Loucy (cell line): ENCODE measurements at regions not wholly inside any gene's neighbourhood (a gene's known extent, or its start where the extent isn't known, plus 50 kb on each side); places are given as distances from the start of the nearest gene placed in this dataset.

Source experiments
- H2AFZ ChIP-seq: fragments of 200-600 bp; sonication (generic); 2 replicates; pipeline ENCODE4 v1.6.0; 2016; ENCODE audit warnings: antibody characterized with exemption, mild to moderate bottlenecking, low read length, moderate library complexity
- H3F3A ChIP-seq: fragments of 200-600 bp; 2 replicates; pipeline ENCODE4 v1.6.0; 2016; ENCODE audit warnings: antibody characterized with exemption, low read depth, mild to moderate bottlenecking
- H3K27me3 ChIP-seq: fragments of 200-600 bp; sonication (generic); 2 replicates; pipeline ENCODE4 v1.6.1; 2014; ENCODE audit warnings: low read length, mild to moderate bottlenecking; ENCODE audit not compliant: insufficient read depth, poor library complexity, severe bottlenecking
- H3K36me3 ChIP-seq: fragments of 200-600 bp; sonication (generic); 2 replicates; pipeline ENCODE4 v1.6.1; 2016; ENCODE audit warnings: low read length; ENCODE audit not compliant: insufficient read depth
- H3K4me1 ChIP-seq: fragments of 200-600 bp; sonication (generic); 2 replicates; pipeline ENCODE4 v1.5.1; 2014; ENCODE audit warnings: low read length, mild to moderate bottlenecking; ENCODE audit not compliant: insufficient read depth, poor library complexity, severe bottlenecking
- H3K4me2 ChIP-seq: fragments of 200-600 bp; sonication (generic); 2 replicates; pipeline ENCODE4 v1.6.0; 2014; ENCODE audit warnings: antibody characterized with exemption, low read length, low read depth, mild to moderate bottlenecking; ENCODE audit not compliant: poor library complexity, severe bottlenecking
- H3K4me3 ChIP-seq: fragments of 200-600 bp; sonication (generic); 2 replicates; pipeline ENCODE4 v1.5.1; 2014; ENCODE audit warnings: low read length, mild to moderate bottlenecking, mixed read lengths; ENCODE audit not compliant: poor library complexity, severe bottlenecking
- H3K79me2 ChIP-seq: fragments of 200-600 bp; sonication (generic); 2 replicates; pipeline ENCODE4 v1.6.1; 2014; ENCODE audit warnings: low read length; ENCODE audit not compliant: insufficient read depth
- H3K9ac ChIP-seq: fragments of 200-600 bp; sonication (generic); 2 replicates; pipeline ENCODE4 v1.6.0; 2014; ENCODE audit warnings: mild to moderate bottlenecking, low read depth, low read length, moderate library complexity; ENCODE audit not compliant: poor library complexity, severe bottlenecking
- H3K9me2 ChIP-seq: fragments of 200-600 bp; sonication (generic); replicated peaks from 2 replicates; pipeline ENCODE4 v1.6.1; 2016; ENCODE audit warnings: low read depth, low read length, mixed read lengths
- H3K9me3 ChIP-seq: fragments of 200-600 bp; sonication (generic); 2 replicates; pipeline ENCODE4 v1.6.1; 2014; ENCODE audit warnings: mild to moderate bottlenecking, antibody characterized with exemption, low read length, low read depth; ENCODE audit not compliant: insufficient read depth
- H4K20me1 ChIP-seq: fragments of 200-600 bp; sonication (generic); 2 replicates; pipeline ENCODE4 v1.6.0; 2014; ENCODE audit warnings: antibody characterized with exemption, low read length, mild to moderate bottlenecking; ENCODE audit not compliant: insufficient read depth, poor library complexity, severe bottlenecking
- EZH2phosphoT487 ChIP-seq: fragments of 200-600 bp; IDR thresholded peaks from 2 replicates; pipeline ENCODE4 v1.6.1; 2018; ENCODE audit warnings: antibody characterized with exemption, mild to moderate bottlenecking, moderate library complexity, borderline replicate concordance
- TF ChIP-seq, protein P1 (sequence below): fragments of 200-600 bp; sonication (generic); conservative IDR thresholded peaks from 2 replicates; pipeline ENCODE4 v1.5.1; 2014; ENCODE audit warnings: mild to moderate bottlenecking, antibody characterized with exemption, low read length

DNA sequence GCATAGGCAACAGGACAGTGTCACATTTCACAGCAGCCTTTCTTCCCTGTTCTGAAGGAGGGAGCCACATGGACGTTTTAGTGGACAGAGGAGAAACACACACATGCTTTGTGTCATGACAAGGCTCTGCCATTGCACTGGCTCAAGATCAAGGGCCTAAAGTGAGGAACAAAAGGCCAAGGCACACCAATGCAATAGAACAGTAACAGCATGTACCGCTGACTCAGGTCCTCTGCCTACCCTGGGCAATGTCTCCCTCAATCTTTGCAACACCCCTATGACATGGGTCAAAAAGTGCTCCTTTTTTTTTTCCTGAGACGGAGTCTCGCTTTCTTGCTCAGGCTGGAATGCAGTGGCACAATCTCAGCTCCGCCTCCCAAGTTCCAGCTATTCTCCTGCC lies 57.8 kb upstream of the SDK1 start:
- no peak overlapping the region for H3K4me2 ChIP-seq
- no peaks in the 10 kb centered on the region for H3K4me1 ChIP-seq
- H4K20me1 ChIP-seq, result no peaks in the 10 kb centered on the region
- no peak overlapping the region for H3K9ac ChIP-seq
- H3K79me2 ChIP-seq, result no peaks in the 10 kb centered on the region
- no peaks in the 10 kb centered on the region for H3F3A ChIP-seq
- no peaks in the 10 kb centered on the region for H3K9me2 ChIP-seq
- TF ChIP-seq EZH2phosphoT487, result no peak
- TF ChIP-seq, protein P1, sequence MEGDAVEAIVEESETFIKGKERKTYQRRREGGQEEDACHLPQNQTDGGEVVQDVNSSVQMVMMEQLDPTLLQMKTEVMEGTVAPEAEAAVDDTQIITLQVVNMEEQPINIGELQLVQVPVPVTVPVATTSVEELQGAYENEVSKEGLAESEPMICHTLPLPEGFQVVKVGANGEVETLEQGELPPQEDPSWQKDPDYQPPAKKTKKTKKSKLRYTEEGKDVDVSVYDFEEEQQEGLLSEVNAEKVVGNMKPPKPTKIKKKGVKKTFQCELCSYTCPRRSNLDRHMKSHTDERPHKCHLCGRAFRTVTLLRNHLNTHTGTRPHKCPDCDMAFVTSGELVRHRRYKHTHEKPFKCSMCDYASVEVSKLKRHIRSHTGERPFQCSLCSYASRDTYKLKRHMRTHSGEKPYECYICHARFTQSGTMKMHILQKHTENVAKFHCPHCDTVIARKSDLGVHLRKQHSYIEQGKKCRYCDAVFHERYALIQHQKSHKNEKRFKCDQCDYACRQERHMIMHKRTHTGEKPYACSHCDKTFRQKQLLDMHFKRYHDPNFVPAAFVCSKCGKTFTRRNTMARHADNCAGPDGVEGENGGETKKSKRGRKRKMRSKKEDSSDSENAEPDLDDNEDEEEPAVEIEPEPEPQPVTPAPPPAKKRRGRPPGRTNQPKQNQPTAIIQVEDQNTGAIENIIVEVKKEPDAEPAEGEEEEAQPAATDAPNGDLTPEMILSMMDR, result no peak
- H3K27me3 ChIP-seq, result no peaks in the 10 kb centered on the region
- H3K9me3 ChIP-seq, result no peaks in the 10 kb centered on the region
- no peak overlapping the region for H3K4me3 ChIP-seq
- H3K36me3 ChIP-seq, result no peaks in the 10 kb centered on the region
- H2AFZ ChIP-seq, result no peak overlapping the region

DNA sequence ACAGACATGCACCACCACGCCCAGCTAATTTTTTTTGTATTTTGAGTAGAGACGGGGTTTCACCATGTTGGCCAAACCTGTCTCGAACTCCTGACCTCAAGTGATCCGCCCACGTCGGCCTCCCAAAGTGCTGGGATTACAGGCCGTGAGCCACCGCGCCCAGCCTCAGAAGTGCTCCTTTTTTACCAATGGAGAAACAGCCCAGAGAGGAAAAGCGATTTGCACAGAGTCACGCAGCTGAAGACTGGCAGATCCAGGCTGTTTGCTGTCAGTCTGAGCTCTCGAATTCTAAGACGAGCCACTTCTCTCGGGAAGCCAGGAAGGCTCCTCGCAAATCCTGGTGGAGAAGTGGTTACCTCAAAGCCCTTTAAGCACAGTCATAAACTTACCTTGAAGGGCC lies 57.4 kb upstream of the SDK1 start:
- Histone ChIP-seq H3F3A (no peaks in the 10 kb centered on the region), H4K20me1 (no peaks in the 10 kb centered on the region), H3K9me2 (no peaks in the 10 kb centered on the region), H3K4me3 (no peak overlapping the region), H3K4me1 (no peaks in the 10 kb centered on the region), H3K9ac (no peak overlapping the region), H2AFZ (no peak overlapping the region), H3K27me3 (no peaks in the 10 kb centered on the region), H3K4me2 (no peak overlapping the region), H3K9me3 (no peaks in the 10 kb centered on the region), H3K36me3 (no peaks in the 10 kb centered on the region), H3K79me2 (no peaks in the 10 kb centered on the region)
- no peak for TF ChIP-seq EZH2phosphoT487
- TF ChIP-seq, protein P1, result no peak

DNA sequence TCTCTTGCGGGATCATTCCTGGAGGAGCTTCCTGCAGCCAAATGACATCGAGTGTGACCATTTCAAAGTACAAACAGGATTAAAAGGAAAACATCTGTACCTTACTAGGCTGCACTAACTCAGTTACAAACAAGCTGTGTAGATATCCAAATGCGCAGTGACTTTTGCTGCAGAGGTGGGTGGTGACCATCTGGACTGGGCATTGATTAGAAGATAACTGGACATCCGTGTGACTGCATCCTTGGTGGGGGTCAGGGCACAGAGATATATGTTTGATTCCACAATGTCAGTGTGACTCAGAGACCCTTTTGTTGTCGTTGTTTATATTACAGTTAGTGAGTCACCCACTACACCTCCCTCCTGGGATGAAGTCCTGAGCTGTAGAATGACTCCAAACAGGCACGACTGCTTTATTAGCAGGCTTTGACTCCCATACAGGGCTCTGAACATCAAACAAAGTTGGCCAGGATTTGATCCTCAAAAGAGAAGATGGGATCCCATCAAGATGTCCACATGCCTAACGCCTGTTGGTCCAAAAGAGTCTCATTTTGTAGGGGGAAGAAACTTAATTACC lies 56.7 kb upstream of the SDK1 start:
- Histone ChIP-seq H3K4me3 (no peak overlapping the region), H3K4me1 (no peaks in the 10 kb centered on the region), H3F3A (no peaks in the 10 kb centered on the region), H3K79me2 (no peaks in the 10 kb centered on the region), H4K20me1 (no peaks in the 10 kb centered on the region), H3K9me2 (no peaks in the 10 kb centered on the region), H3K9ac (no peak overlapping the region), H3K4me2 (no peak overlapping the region), H3K9me3 (no peaks in the 10 kb centered on the region), H3K36me3 (no peaks in the 10 kb centered on the region), H2AFZ (no peak overlapping the region), H3K27me3 (no peaks in the 10 kb centered on the region)
- no peak for TF ChIP-seq EZH2phosphoT487
- TF ChIP-seq, protein P1, result no peak
